WTC11 (cell line): ENCODE measurements at regions not wholly inside any gene's neighbourhood (a gene's known extent, or its start where the extent isn't known, plus 50 kb on each side); places are given as distances from the start of the nearest gene placed in this dataset.

Experiments used
- ARID4B ChIP-seq: sonication (generic); formaldehyde crosslinking; IDR thresholded peaks from 2 replicates; pipeline ENCODE4 v1.8.0; 2023; ENCODE audit warnings: missing genetic modification reagents, mild to moderate bottlenecking, borderline replicate concordance
- CREM ChIP-seq: sonication (generic); formaldehyde crosslinking; IDR thresholded peaks from 2 replicates; pipeline ENCODE4 v1.8.1; 2022; ENCODE audit warnings: mild to moderate bottlenecking, missing genetic modification reagents, moderate library complexity
- CTCF ChIP-seq: fragments of 200-600 bp; IDR thresholded peaks from 2 replicates; pipeline ENCODE4 v1.8.0; 2022; ENCODE audit warnings: antibody characterized with exemption
- ESRRA ChIP-seq: sonication (generic); formaldehyde crosslinking; IDR thresholded peaks from 2 replicates; pipeline ENCODE4 v1.8.1; 2022; ENCODE audit warnings: mild to moderate bottlenecking, missing genetic modification reagents, borderline replicate concordance
- NFYB ChIP-seq: sonication (generic); formaldehyde crosslinking; conservative IDR thresholded peaks from 2 replicates; pipeline ENCODE4 v1.8.0; 2022; ENCODE audit warnings: low read depth, missing genetic modification reagents
- TCF7 ChIP-seq: sonication (generic); formaldehyde crosslinking; IDR thresholded peaks from 2 replicates; pipeline ENCODE4 v1.8.0; 2022; ENCODE audit warnings: mild to moderate bottlenecking, low read depth, missing genetic modification reagents, moderate library complexity
- TP53 ChIP-seq: sonication (generic); formaldehyde crosslinking; IDR thresholded peaks from 2 replicates; pipeline ENCODE4 v1.8.1; 2023; ENCODE audit warnings: mild to moderate bottlenecking, missing genetic modification reagents
- ZBTB43 ChIP-seq: sonication (generic); formaldehyde crosslinking; IDR thresholded peaks from 2 replicates; pipeline ENCODE4 v1.8.1; 2023; ENCODE audit warnings: mild to moderate bottlenecking, missing genetic modification reagents
- ZNF263 ChIP-seq: sonication (generic); formaldehyde crosslinking; IDR thresholded peaks from 2 replicates; pipeline ENCODE4 v1.8.1; 2022; ENCODE audit warnings: low read depth, mild to moderate bottlenecking, moderate library complexity, missing genetic modification reagents
- ZNF281 ChIP-seq: sonication (generic); formaldehyde crosslinking; IDR thresholded peaks from 2 replicates; pipeline ENCODE4 v1.8.0; 2023; ENCODE audit warnings: mild to moderate bottlenecking, missing genetic modification reagents
- TF ChIP-seq, protein P1 (sequence below): fragments of 250-450 bp; sonication (Bioruptor Pico); IDR thresholded peaks from 2 replicates; pipeline ENCODE4 v2.1.2; 2022; ENCODE audit warnings: mild to moderate bottlenecking, moderate library complexity

DNA sequence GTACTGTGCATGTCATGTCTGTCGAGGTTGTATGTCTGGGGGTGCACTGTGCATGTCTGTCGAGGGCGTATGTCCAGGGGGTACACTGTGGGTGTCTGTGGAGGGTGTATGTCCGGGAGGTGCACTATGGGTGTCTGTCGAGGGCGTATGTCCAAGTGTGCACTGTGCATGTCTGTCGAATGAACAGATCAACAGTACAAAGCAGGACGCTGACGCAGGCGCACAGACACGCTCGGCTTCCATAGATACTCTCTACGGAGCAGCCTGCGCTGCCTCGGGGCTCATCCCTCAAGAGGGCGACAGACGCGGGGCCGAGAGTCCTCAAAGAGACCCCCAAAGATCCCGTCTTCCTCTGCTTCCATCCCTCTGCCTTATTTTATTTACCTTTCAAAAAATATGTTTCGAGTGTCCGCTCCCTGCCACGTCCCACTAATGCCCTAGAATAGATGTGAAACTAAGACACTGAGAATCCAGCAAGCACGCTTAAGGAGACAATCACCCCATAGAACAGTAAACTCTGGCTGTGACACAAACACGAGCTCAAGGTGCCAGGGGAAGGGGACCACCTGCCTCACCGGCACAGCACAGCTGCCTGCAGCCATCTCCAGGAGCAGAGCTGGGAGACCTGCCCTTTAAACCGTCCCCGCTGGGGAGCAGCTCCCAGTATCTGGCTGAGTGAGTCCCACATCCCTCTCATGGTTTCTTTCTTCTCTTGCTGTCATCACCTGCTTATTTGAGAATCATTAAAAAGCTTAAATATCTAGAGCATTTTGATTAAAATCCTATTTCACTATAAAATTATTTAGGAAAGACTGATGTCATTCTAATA, 250.5 kb upstream of the MYT1L start:
- TF ChIP-seq CTCF (no peak), CREM (no peak), ESRRA (no peak), TCF7 (no peak), NFYB (CRISPR knock-in tag) (no peak), ZNF263 (CRISPR knock-in tag) (no peak), ZBTB43 (CRISPR knock-in tag) (no peak), TP53 (no peak), ZNF281 (CRISPR knock-in tag) (no peak), ARID4B (CRISPR knock-in tag) (no peak)
- TF ChIP-seq, protein P1, sequence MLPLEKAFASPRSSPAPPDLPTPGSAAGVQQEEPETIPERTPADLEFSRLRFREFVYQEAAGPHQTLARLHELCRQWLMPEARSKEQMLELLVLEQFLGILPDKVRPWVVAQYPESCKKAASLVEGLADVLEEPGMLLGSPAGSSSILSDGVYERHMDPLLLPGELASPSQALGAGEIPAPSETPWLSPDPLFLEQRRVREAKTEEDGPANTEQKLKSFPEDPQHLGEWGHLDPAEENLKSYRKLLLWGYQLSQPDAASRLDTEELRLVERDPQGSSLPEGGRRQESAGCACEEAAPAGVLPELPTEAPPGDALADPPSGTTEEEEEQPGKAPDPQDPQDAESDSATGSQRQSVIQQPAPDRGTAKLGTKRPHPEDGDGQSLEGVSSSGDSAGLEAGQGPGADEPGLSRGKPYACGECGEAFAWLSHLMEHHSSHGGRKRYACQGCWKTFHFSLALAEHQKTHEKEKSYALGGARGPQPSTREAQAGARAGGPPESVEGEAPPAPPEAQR (CRISPR knock-in tag): no peak
